BLaER1 treated with 17β-estradiol and CSF1 and Interleukin-3, amounts not matched to agents 10 nM and 100 nM (cell line): ENCODE measurements at regions not wholly inside any gene's neighbourhood (a gene's known extent, or its start where the extent isn't known, plus 50 kb on each side); places are given as distances from the start of the nearest gene placed in this dataset.
A peak's percentile ranks its signal among the peaks of the same experiment; 100 is the strongest.
"Not testable (repeated sequence)": the region's sequence is repeated elsewhere in the genome, so short reads cannot be mapped to it uniquely, and the experiment has no call there.

ENCODE experiments used
- H3K27ac ChIP-seq, 11 experiments: shearing (Covaris generic); formaldehyde crosslinking; 2 replicates each; pipeline ENCODE4 v1.8.1; 2022
- H3K27me3 ChIP-seq, 11 experiments: shearing (Covaris generic); formaldehyde crosslinking; 2 replicates each; pipeline ENCODE4 v1.8.1; 2022
- H3K36me3 ChIP-seq, 11 experiments: shearing (Covaris generic); formaldehyde crosslinking; 2 replicates each; pipeline ENCODE4 v1.8.1; 2022
- H3K4me1 ChIP-seq, 10 experiments: shearing (Covaris generic); formaldehyde crosslinking; 2 replicates each; pipeline ENCODE4 v1.8.1; 2022
- H3K4me2 ChIP-seq, 11 experiments: shearing (Covaris generic); formaldehyde crosslinking; 2 replicates each; pipeline ENCODE4 v1.8.1; 2022
- H3K4me3 ChIP-seq, 10 experiments: shearing (Covaris generic); formaldehyde crosslinking; 2 replicates each; pipeline ENCODE4 v1.8.1; 2022
- H3K9ac ChIP-seq, 11 experiments: shearing (Covaris generic); formaldehyde crosslinking; 2 replicates each; pipeline ENCODE4 v1.8.1; 2022
- H3K9me3 ChIP-seq, 11 experiments: shearing (Covaris generic); formaldehyde crosslinking; replicated peaks in 1 of 11; 2 replicates each; pipeline ENCODE4 v1.8.1; 2022
- H4K20me1 ChIP-seq, 11 experiments: shearing (Covaris generic); formaldehyde crosslinking; 2 replicates each; pipeline ENCODE4 v1.8.1; 2022
- Cebpa-rat ChIP-seq, 11 experiments: shearing (Covaris generic); IDR thresholded peaks; 2 replicates each; pipeline ENCODE4 v1.8.1; 2022

DNA sequence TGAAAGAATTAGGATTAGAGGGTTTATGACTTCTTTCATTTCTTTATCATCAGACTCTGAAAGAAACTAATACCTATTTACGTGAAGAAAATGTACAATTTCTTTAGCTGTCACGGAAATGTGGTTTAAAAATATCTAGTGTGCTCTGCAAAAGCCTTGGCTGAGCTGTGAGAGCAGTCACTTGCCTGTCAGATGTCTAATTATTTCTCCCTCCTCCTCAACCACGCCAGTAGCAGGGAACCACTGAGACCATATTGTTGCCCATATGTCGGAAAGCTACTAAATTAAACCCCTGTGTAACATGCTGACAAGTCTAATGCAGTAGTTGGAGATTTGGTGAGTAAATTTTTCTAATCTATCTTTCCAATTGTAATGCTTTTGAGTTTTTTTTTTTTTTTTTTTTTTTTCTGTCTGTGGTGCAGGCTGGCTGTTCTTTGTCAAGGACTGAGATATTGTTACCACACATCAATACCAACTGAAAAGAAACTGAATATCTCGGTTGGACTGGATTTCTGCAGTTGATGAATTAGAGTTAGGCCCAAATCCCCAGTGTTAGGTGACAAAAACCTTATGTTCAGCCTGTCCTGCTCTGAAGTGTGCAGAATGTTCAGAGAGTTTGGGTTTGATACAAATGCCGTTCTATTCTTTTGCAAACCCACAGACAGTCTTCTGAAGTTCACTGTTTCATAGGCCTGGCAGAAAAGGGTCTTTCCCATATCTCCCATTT lies 302.9 kb upstream of the SYNCRIP start:
- H3K9ac ChIP-seq = no peak overlapping the region
- H3K9me3 ChIP-seq = no peaks in the 10 kb centered on the region
- no peaks in the 10 kb centered on the region for H3K36me3 ChIP-seq
- no peak overlapping the region for H3K27ac ChIP-seq
- no peaks in the 10 kb centered on the region for H4K20me1 ChIP-seq
- no peak for TF ChIP-seq Cebpa-rat (IDR thresholded peaks at IDR 0.05)
- no peaks in the 10 kb centered on the region for H3K4me1 ChIP-seq
- no peak overlapping the region for H3K4me2 ChIP-seq
- no peak overlapping the region for H3K4me3 ChIP-seq
- H3K27me3 ChIP-seq = no peaks in the 10 kb centered on the region

DNA sequence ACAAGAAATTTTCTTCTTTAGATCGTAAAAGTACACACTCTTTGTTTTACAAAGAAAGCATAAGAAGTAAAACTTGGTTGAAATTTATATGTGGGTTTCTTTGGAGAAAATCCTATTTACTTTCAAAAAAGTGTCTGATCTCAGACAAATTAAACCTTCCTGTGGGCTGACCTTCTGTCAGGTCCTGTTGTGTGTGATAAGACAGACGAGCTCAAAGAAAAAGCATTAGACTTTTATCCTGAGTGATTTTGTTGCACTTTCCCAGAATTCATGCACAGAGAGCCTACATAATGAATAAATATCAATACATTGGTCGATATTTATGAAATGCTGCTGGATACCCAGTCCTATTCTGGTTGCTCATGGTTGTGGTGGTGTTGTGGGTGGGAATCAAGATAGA lies 302.1 kb upstream of the SYNCRIP start:
- Histone ChIP-seq H3K4me2 (no peak overlapping the region), H3K9me3 (no peaks in the 10 kb centered on the region), H3K27me3 (no peaks in the 10 kb centered on the region), H3K9ac (no peak overlapping the region), H4K20me1 (no peaks in the 10 kb centered on the region), H3K36me3 (no peaks in the 10 kb centered on the region), H3K4me1 (no peaks in the 10 kb centered on the region), H3K4me3 (no peak overlapping the region), H3K27ac (no peak overlapping the region)
- TF ChIP-seq Cebpa-rat (IDR thresholded peaks at IDR 0.05) = no peak

- no peak overlapping the region for H3K4me2 ChIP-seq
- no peaks in the 10 kb centered on the region for H3K27me3 ChIP-seq
- no peaks in the 10 kb centered on the region for H3K4me1 ChIP-seq
- no peak for TF ChIP-seq Cebpa-rat (IDR thresholded peaks at IDR 0.05)
- no peak overlapping the region for H3K4me3 ChIP-seq
- H3K36me3 ChIP-seq = no peaks in the 10 kb centered on the region
- H3K9me3 ChIP-seq = no peaks in the 10 kb centered on the region
- no peak overlapping the region for H3K9ac ChIP-seq
- no peaks in the 10 kb centered on the region for H4K20me1 ChIP-seq
- H3K27ac ChIP-seq = no peak overlapping the region
Observed at GRCh38 chr6:85942844-85943243, 300.2 kb upstream of the SYNCRIP start.

- Histone ChIP-seq H3K36me3 (no peaks in the 10 kb centered on the region), H3K4me1 (no peaks in the 10 kb centered on the region), H3K4me3 (no peak overlapping the region), H3K27ac (no peak overlapping the region), H3K9ac (no peak overlapping the region), H3K4me2 (no peak overlapping the region), H3K9me3 (0 out of 22 replicates have a peak, but pooled peaks cover 0 to 6% (median 0%) of the 10 kb centered on the region in 11 experiments), H3K27me3 (no peaks in the 10 kb centered on the region), H4K20me1 (no peaks in the 10 kb centered on the region)
- peak in 2 of 11 experiments; percentile 13 to 32; a peak in 1 of 22 replicates for TF ChIP-seq Cebpa-rat (IDR thresholded peaks at IDR 0.05)
Observed at GRCh38 chr6:85936916-85937315, 294.2 kb upstream of the SYNCRIP start.

DNA sequence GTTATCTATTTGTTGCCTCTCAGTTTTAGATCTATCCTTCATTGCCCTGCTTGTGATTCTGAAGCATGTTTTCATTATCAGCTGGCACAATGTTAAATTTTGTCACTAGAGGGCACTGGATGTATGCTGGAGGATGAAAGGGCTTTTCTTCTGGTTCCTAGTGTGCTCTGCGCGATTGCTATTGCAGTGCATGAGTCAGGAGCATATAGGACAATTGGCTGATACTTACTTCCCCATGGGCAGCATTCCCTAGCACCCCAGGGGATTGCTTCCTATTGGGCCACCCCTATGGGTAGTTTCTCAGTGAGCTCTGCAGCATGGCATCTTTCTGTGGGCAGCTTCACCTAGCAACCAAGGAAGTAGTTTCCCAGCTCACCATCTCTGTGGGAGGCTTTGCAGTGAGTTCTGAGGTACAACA lies 280.3 kb upstream of the SYNCRIP start:
- TF ChIP-seq Cebpa-rat (IDR thresholded peaks at IDR 0.05) = no peak
- no peak overlapping the region for H3K4me3 ChIP-seq
- no peaks in the 10 kb centered on the region for H3K36me3 ChIP-seq
- H3K9me3 ChIP-seq = no peaks in the 10 kb centered on the region
- H3K9ac ChIP-seq = no peak overlapping the region
- H3K27ac ChIP-seq = no peak overlapping the region
- H3K27me3 ChIP-seq = no peaks in the 10 kb centered on the region
- H3K4me2 ChIP-seq = no peak overlapping the region
- H4K20me1 ChIP-seq = no peaks in the 10 kb centered on the region
- H3K4me1 ChIP-seq = no peaks in the 10 kb centered on the region

DNA sequence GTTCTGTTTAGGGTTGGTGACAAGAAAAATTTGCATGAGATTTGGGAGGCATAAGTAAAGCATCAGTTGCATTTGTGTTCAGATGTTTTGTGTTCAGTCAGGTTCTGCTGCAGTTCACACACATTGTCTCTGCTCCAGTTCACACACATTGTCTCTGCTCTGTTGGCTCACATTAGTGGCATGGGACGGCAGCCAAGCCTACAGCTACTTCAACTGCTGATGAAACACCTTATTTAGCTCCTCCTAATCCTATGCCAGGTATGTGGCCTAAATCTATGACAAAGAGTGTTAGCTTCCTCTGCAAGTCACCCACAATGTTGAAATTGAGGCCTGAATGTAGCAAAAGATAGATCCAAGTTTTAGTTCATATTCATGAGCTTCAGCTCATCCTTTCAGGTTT lies 278.1 kb upstream of the SYNCRIP start:
- H3K4me2 ChIP-seq = no peak overlapping the region
- no peak overlapping the region for H3K27ac ChIP-seq
- H4K20me1 ChIP-seq = no peaks in the 10 kb centered on the region
- H3K4me3 ChIP-seq = no peak overlapping the region
- no peaks in the 10 kb centered on the region for H3K36me3 ChIP-seq
- no peak overlapping the region for H3K9ac ChIP-seq
- H3K4me1 ChIP-seq = no peaks in the 10 kb centered on the region
- no peaks in the 10 kb centered on the region for H3K9me3 ChIP-seq
- TF ChIP-seq Cebpa-rat (IDR thresholded peaks at IDR 0.05) = no peak
- H3K27me3 ChIP-seq = no peaks in the 10 kb centered on the region

GRCh38 chr6:85917522-85917921 lies 274.8 kb upstream of the SYNCRIP start:
- TF ChIP-seq Cebpa-rat (IDR thresholded peaks at IDR 0.05) = no peak
- Histone ChIP-seq H3K9me3 (no peaks in the 10 kb centered on the region), H3K27ac (no peak overlapping the region), H3K4me3 (no peak overlapping the region), H4K20me1 (no peaks in the 10 kb centered on the region), H3K9ac (no peak overlapping the region), H3K4me1 (no peaks in the 10 kb centered on the region), H3K36me3 (no peaks in the 10 kb centered on the region), H3K4me2 (no peak overlapping the region), H3K27me3 (no peaks in the 10 kb centered on the region)

GRCh38 chr6:85913001-85913400 lies 270.3 kb upstream of the SYNCRIP start:
- H3K4me1 ChIP-seq = no peaks in the 10 kb centered on the region
- no peaks in the 10 kb centered on the region for H4K20me1 ChIP-seq
- H3K9ac ChIP-seq = no peak overlapping the region
- no peak for TF ChIP-seq Cebpa-rat (IDR thresholded peaks at IDR 0.05)
- H3K27me3 ChIP-seq = no peaks in the 10 kb centered on the region
- H3K27ac ChIP-seq = no peak overlapping the region
- H3K9me3 ChIP-seq = peaks cover 0 to 4% (median 0%) of the 10 kb centered on the region in 11 experiments; a peak in 1 of 22 replicates
- H3K4me3 ChIP-seq = no peak overlapping the region
- no peak overlapping the region for H3K4me2 ChIP-seq
- H3K36me3 ChIP-seq = no peaks in the 10 kb centered on the region

DNA sequence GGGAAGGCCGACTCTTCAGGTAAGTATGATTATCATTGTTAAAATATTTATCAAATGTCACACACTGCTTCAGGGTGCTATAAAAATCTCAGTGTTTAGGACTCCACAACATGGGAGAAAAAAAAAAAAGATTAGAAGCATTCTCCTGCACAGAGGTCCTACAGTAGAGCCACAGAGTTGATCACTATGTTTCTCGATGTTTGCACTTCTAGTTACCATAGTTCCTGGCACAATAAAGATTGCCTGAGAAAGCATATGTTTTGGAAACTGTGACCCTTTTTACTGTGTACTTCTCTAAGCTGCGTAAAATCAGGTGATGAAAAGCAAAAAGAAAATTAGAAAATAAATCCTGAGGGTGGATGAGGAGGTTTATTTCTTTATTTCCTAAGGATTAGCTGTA lies 269.9 kb upstream of the SYNCRIP start:
- H3K4me1 ChIP-seq = no peaks in the 10 kb centered on the region
- H3K4me3 ChIP-seq = no peak overlapping the region
- H3K36me3 ChIP-seq = no peaks in the 10 kb centered on the region
- no peak for TF ChIP-seq Cebpa-rat (IDR thresholded peaks at IDR 0.05)
- peaks cover 0 to 4% (median 0%) of the 10 kb centered on the region in 11 experiments; a peak in 1 of 22 replicates for H3K9me3 ChIP-seq
- H3K4me2 ChIP-seq = no peak overlapping the region
- no peaks in the 10 kb centered on the region for H4K20me1 ChIP-seq
- H3K27me3 ChIP-seq = no peaks in the 10 kb centered on the region
- H3K27ac ChIP-seq = no peak overlapping the region
- H3K9ac ChIP-seq = no peak overlapping the region

DNA sequence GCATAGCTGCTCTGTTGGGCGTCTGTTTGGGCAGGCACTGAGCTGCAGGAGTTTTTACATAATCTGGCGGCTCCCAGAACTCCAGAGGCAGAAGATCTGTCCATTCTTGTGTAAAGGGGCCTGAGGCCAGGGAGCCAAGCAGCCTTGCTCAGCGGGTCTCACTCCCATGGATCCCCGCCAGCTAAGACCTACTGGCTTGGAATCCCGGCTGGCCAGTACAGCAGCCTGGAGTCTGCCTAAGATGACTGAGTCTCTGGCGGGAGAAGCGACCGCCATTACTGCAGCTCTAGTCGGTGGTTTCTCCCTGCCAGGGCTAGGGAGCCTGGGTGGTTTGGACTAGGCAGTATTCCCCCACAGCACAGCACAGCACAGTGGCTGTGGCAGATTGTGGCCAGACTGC lies 268.4 kb upstream of the SYNCRIP start:
- H4K20me1 ChIP-seq = no peaks in the 10 kb centered on the region
- no peaks in the 10 kb centered on the region for H3K27me3 ChIP-seq
- no peak overlapping the region for H3K4me2 ChIP-seq
- H3K9me3 ChIP-seq = peaks cover 0 to 4% (median 0%) of the 10 kb centered on the region in 11 experiments; a peak in 1 of 22 replicates
- H3K4me1 ChIP-seq = no peaks in the 10 kb centered on the region
- H3K36me3 ChIP-seq = no peaks in the 10 kb centered on the region
- H3K27ac ChIP-seq = no peak overlapping the region
- H3K4me3 ChIP-seq = no peak overlapping the region
- no peak overlapping the region for H3K9ac ChIP-seq
- TF ChIP-seq Cebpa-rat (IDR thresholded peaks at IDR 0.05) = no peak

GRCh38 chr6:85908120-85908519 lies 265.4 kb upstream of the SYNCRIP start:
- H3K4me1 ChIP-seq, H3K4me2 ChIP-seq, H3K36me3 ChIP-seq, H4K20me1 ChIP-seq, H3K9ac ChIP-seq, H3K9me3 ChIP-seq, H3K4me3 ChIP-seq, H3K27ac ChIP-seq, H3K27me3 ChIP-seq: not testable (repeated sequence)
